HepG2 (cell line): ENCODE measurements at regions not wholly inside any gene's neighbourhood (a gene's known extent, or its start where the extent isn't known, plus 50 kb on each side); places are given as distances from the start of the nearest gene placed in this dataset.

Experiments used
- ATAC-seq: fragments of 200-7000 bp; cut with Tn5 transposase; 3 replicates; pipeline ENCODE4 v1.9.1; 2020; ENCODE audit warnings: mild to moderate bottlenecking, moderate library complexity
- BruUV-seq: library from RNA; stranded (reverse); fragments of 400-500 nt; replicated peaks from 2 replicates; lab custom pipeline; 2021; lab: Mats Ljungman, UMichigan
- CTCF ChIA-PET: fragments of 300-600 bp; formaldehyde crosslinking; extraction: SDS; loops from one replicate; lab custom pipeline; 2021; ENCODE audit warnings: low total read pairs, inconsistent platforms, low intra/inter-chr PET ratio; lab: Yijun Ruan, JAX
- POLR2A ChIA-PET: fragments of 350-600 bp; sonication (Branson Sonifier 250); formaldehyde crosslinking; loops from one replicate; lab custom pipeline; 2020; ENCODE audit warnings: antibody characterized with exemption, inconsistent platforms; lab: Yijun Ruan, JAX
- DNase-seq: peaks from one replicate; pipeline ENCODE4 v3.0.0-alpha.2; 2015; ENCODE audit warnings: low spot score
- FAIRE-seq: peaks from 3 replicates; lab custom pipeline; 2011; peaks lifted over from hg19 to GRCh38; lab: Jason Lieb, UNC
- H2AFZ ChIP-seq: one replicate; pipeline ENCODE4 v1.6.1; 2011; ENCODE audit warnings: low read length, inconsistent platforms
- H3K27ac ChIP-seq: fragments of 300-600 bp; 3 replicates; pipeline ENCODE4 v1.8.0; 2011; ENCODE audit warnings: mixed run types, mild to moderate bottlenecking, mixed read lengths, low read length, inconsistent platforms; ENCODE audit not compliant: insufficient read depth; ENCODE audit errors: extremely low read length
- H3K27me3 ChIP-seq, 2 experiments: fragments of 200-600 bp in 1 of 2; 2 replicates in 1 of 2; 3 replicates in 1 of 2; pipeline versions ENCODE4 v1.6.0 to v1.8.0; 2011; ENCODE audit warnings: low read length in 2 of 2, mild to moderate bottlenecking in 2 of 2, moderate library complexity in 2 of 2, inconsistent platforms in 1 of 2; ENCODE audit not compliant: insufficient read depth in 2 of 2, control insufficient read depth in 1 of 2
- H3K36me3 ChIP-seq, 2 experiments: fragments of 200-600 bp in 1 of 2; replicated peaks in 1 of 2; 2 replicates in 1 of 2; 3 replicates in 1 of 2; pipeline versions ENCODE4 v1.5.1 to v1.8.0; 2011; ENCODE audit warnings: low read length in 2 of 2, inconsistent platforms in 1 of 2; ENCODE audit not compliant: insufficient read depth in 2 of 2, control insufficient read depth in 1 of 2
- H3K4me1 ChIP-seq: 2 replicates; pipeline ENCODE4 v1.5.1; 2012; ENCODE audit warnings: low read length, inconsistent platforms; ENCODE audit not compliant: insufficient read depth
- H3K4me2 ChIP-seq: 2 replicates; pipeline ENCODE4 v1.6.0; 2011; ENCODE audit warnings: low read depth, low read length, inconsistent platforms
- H3K4me3 ChIP-seq, 3 experiments: fragments of 200-600 bp in 1 of 3; sonication (generic), shearing (Covaris generic) in 1 of 3; replicated peaks in 1 of 3; 2 replicates each; pipeline ENCODE4 v1.5.1; 2011 to 2016; ENCODE audit warnings: low read length in 3 of 3, inconsistent platforms in 2 of 3, low read depth in 2 of 3, mild to moderate bottlenecking in 2 of 3, control low read depth in 1 of 3, mixed read lengths in 1 of 3; ENCODE audit not compliant: insufficient read depth in 1 of 3
- H3K79me2 ChIP-seq: one replicate; pipeline ENCODE4 v1.6.1; 2011; ENCODE audit warnings: low read length, inconsistent platforms; ENCODE audit not compliant: insufficient read depth
- H3K9ac ChIP-seq: 2 replicates; pipeline ENCODE4 v1.6.0; 2011; ENCODE audit warnings: mild to moderate bottlenecking, low read depth, low read length, inconsistent platforms; ENCODE audit not compliant: insufficient read depth
- H3K9me3 ChIP-seq: 2 replicates; pipeline ENCODE4 v1.5.1; 2012; ENCODE audit warnings: mild to moderate bottlenecking, low read length
- H4K20me1 ChIP-seq: 2 replicates; pipeline ENCODE4 v1.6.0; 2011; ENCODE audit warnings: inconsistent platforms, mild to moderate bottlenecking, low read length, moderate library complexity; ENCODE audit not compliant: insufficient read depth
- AKAP8 ChIP-seq: sonication (generic); formaldehyde crosslinking; IDR thresholded peaks from 2 replicates; pipeline ENCODE4 v1.5.1; 2020; ENCODE audit warnings: mild to moderate bottlenecking, missing genetic modification reagents
- DMAP1 ChIP-seq: IDR thresholded peaks from 2 replicates; pipeline ENCODE4 v1.6.1; 2016
- E2F5 ChIP-seq: sonication (generic); formaldehyde crosslinking; conservative IDR thresholded peaks from 2 replicates; pipeline ENCODE4 v1.4.0; 2020; ENCODE audit warnings: missing genetic modification reagents
- FOXJ3 ChIP-seq: sonication (generic); formaldehyde crosslinking; IDR thresholded peaks from 2 replicates; pipeline ENCODE4 v1.4.0; 2020; ENCODE audit warnings: missing genetic modification reagents, mild to moderate bottlenecking, borderline replicate concordance
- HNF1A ChIP-seq, 2 experiments: sonication (generic) in 1 of 2; formaldehyde crosslinking in 1 of 2; IDR thresholded peaks; 2 replicates each; pipeline versions ENCODE4 v1.4.0 to v1.6.1; 2016 to 2020; ENCODE audit warnings: borderline replicate concordance in 1 of 2, low read depth in 1 of 2, mild to moderate bottlenecking in 1 of 2, missing genetic modification reagents in 1 of 2
- HOXD1 ChIP-seq: sonication (generic); formaldehyde crosslinking; IDR thresholded peaks from 2 replicates; pipeline ENCODE4 v1.5.0; 2020; ENCODE audit warnings: missing genetic modification reagents
- ISL2 ChIP-seq: sonication (generic); formaldehyde crosslinking; IDR thresholded peaks from 2 replicates; pipeline ENCODE4 v1.5.0; 2020; ENCODE audit warnings: missing genetic modification reagents
- KDM5B ChIP-seq: sonication (generic); formaldehyde crosslinking; IDR thresholded peaks from 2 replicates; pipeline ENCODE4 v1.4.0; 2020; ENCODE audit warnings: missing genetic modification reagents, mild to moderate bottlenecking, borderline replicate concordance
- MAZ ChIP-seq, 2 experiments: sonication (generic) in 1 of 2; formaldehyde crosslinking in 1 of 2; IDR thresholded peaks; 2 replicates each; pipeline versions ENCODE4 v1.5.0 to v1.6.1; 2012 to 2020; ENCODE audit warnings: low read depth in 2 of 2, mild to moderate bottlenecking in 2 of 2, borderline replicate concordance in 1 of 2, improper control_type of control experiment in 1 of 2, low read length in 1 of 2, missing genetic modification reagents in 1 of 2, moderate library complexity in 1 of 2
- MEF2D ChIP-seq: sonication (generic); formaldehyde crosslinking; IDR thresholded peaks from 2 replicates; pipeline ENCODE4 v1.5.1; 2020; ENCODE audit warnings: mild to moderate bottlenecking, missing genetic modification reagents
- MIER2 ChIP-seq: IDR thresholded peaks from 2 replicates; pipeline ENCODE4 v1.6.1; 2016; ENCODE audit warnings: missing biosample characterization, missing genetic modification reagents
- NPAS2 ChIP-seq: sonication (generic); formaldehyde crosslinking; IDR thresholded peaks from 2 replicates; pipeline ENCODE4 v1.8.0; 2022; ENCODE audit warnings: mild to moderate bottlenecking, missing genetic modification reagents, borderline replicate concordance
- NR1H2 ChIP-seq: sonication (generic); formaldehyde crosslinking; IDR thresholded peaks from 2 replicates; pipeline ENCODE4 v1.8.1; 2022; ENCODE audit warnings: low read depth, missing genetic modification reagents, borderline replicate concordance
- NR2F2 ChIP-seq: IDR thresholded peaks from 2 replicates; pipeline ENCODE4 v1.6.1; 2012; ENCODE audit warnings: low read depth, inconsistent platforms, borderline replicate concordance
- SIN3B ChIP-seq: fragments of 150-350 bp; IDR thresholded peaks from 2 replicates; pipeline ENCODE4 v1.6.1; 2014; ENCODE audit warnings: low read length
- TCF7 ChIP-seq: sonication (generic); IDR thresholded peaks from 2 replicates; pipeline ENCODE4 v1.6.1; 2016; ENCODE audit warnings: antibody characterized with exemption, low read depth
- ZFP36L2 ChIP-seq: sonication (generic); formaldehyde crosslinking; IDR thresholded peaks from 2 replicates; pipeline ENCODE4 v1.4.0; 2020; ENCODE audit warnings: missing genetic modification reagents
- ZFP82 ChIP-seq: sonication (generic); formaldehyde crosslinking; IDR thresholded peaks from 2 replicates; pipeline ENCODE4 v1.5.1; 2020; ENCODE audit warnings: mild to moderate bottlenecking, missing genetic modification reagents, borderline replicate concordance
- ZNF570 ChIP-seq: sonication (generic); formaldehyde crosslinking; IDR thresholded peaks from 2 replicates; pipeline ENCODE4 v1.4.0; 2020; ENCODE audit warnings: mild to moderate bottlenecking, missing genetic modification reagents, borderline replicate concordance
- ZNF891 ChIP-seq: sonication (generic); formaldehyde crosslinking; IDR thresholded peaks from 2 replicates; pipeline ENCODE4 v1.5.0; 2020; ENCODE audit warnings: mild to moderate bottlenecking, missing genetic modification reagents
- WGBS: methylation state at CpG from one replicate; pipeline ENCODE4 v1.1.6; 2017; ENCODE audit warnings: low lambda C conversion rate; 5-methylcytosine and 5-hydroxymethylcytosine counted together
- in situ Hi-C: cut with HindIII; loops from 2 replicates; pipeline ENCODE4 v1.10.0; 2017; ENCODE audit warnings: low pct_unique_long_range_greater_than_20kb; ENCODE audit not compliant: extremely low pct_ligation_motif_present
- intact Hi-C: fragments of 100-400 bp; cut with micrococcal nuclease; formaldehyde crosslinking; loops from one replicate; pipeline ENCODE4 v1.10.0; 2022; ENCODE audit not compliant: unreplicated experiment

DNA sequence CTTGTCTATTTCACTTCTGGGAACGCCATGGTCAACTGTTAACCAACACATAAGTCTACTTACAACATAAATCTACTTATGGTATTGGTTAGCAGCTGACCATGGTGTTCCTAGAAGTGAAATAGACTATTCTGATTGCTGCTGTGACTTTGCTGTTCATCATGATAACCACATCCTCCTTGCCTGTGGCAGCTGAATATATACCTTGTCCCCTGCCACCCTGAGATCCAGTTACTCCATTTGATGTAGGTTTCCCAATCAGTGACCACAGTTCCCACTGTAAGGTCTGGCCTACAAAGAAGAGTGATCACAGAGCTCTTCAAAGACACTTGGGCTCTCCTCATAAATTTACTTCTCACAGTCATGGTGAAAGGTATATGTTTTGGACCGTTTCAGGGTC, 66.8 kb upstream of the ALDH1A3 start:
- Histone ChIP-seq H3K4me1 (no peaks in the 10 kb centered on the region), H3K36me3 (no peaks in the 10 kb centered on the region), H3K79me2 (no peaks in the 10 kb centered on the region), H3K4me3 (no peak overlapping the region), H3K9me3 (peaks cover 21% of the 10 kb centered on the region), H3K4me2 (no peak overlapping the region), H4K20me1 (no peaks in the 10 kb centered on the region), H3K27ac (no peak overlapping the region), H3K9ac (no peak overlapping the region), H3K27me3 (no peaks in the 10 kb centered on the region), H2AFZ (no peak overlapping the region)
- BruUV-seq: no TSS peak
- ATAC-seq (no peak), DNase-seq (no peak), FAIRE-seq (no peak)
- in situ Hi-C loops: no loop called here
- ChIA-PET CTCF (no interaction called here), POLR2A (no interaction called here)
- WGBS: 0% methylated on average over 2 of the region's 2 CpGs
- TF ChIP-seq SIN3B: no peak
- no peak for TF ChIP-seq HNF1A (IDR thresholded peaks at IDR 0.05; ENCODE audit: low read depth)
- no peak for TF ChIP-seq HNF1A (CRISPR knock-in tag; IDR thresholded peaks at IDR 0.05; ENCODE audit: borderline replicate concordance)
- TF ChIP-seq MAZ (IDR thresholded peaks at IDR 0.05; ENCODE audit: borderline replicate concordance, low read depth, low read length): no peak
- TF ChIP-seq MAZ (CRISPR knock-in tag; IDR thresholded peaks at IDR 0.05; ENCODE audit: low read depth): no peak
- TF ChIP-seq ZNF570: no peak
- no peak for TF ChIP-seq ISL2 (CRISPR knock-in tag)
- no peak for TF ChIP-seq KDM5B (CRISPR knock-in tag)
- TF ChIP-seq E2F5: no peak
- no peak for TF ChIP-seq NR2F2
- no peak for TF ChIP-seq NR1H2 (CRISPR knock-in tag)
- no peak for TF ChIP-seq ZNF891 (CRISPR knock-in tag)
- TF ChIP-seq DMAP1 (CRISPR knock-in tag): no peak
- no peak for TF ChIP-seq ZFP82 (CRISPR knock-in tag)
- no peak for TF ChIP-seq ZFP36L2 (CRISPR knock-in tag)
- no peak for TF ChIP-seq FOXJ3
- TF ChIP-seq MEF2D (CRISPR knock-in tag): no peak
- no peak for TF ChIP-seq NPAS2
- no peak for TF ChIP-seq AKAP8 (CRISPR knock-in tag)
- TF ChIP-seq TCF7: no peak
- no peak for TF ChIP-seq HOXD1 (CRISPR knock-in tag)
- no peak for TF ChIP-seq MIER2 (CRISPR knock-in tag)
- intact Hi-C loops: no loop called here
